HG03521 (cell line): ENCODE measurements at regions not wholly inside any gene's neighbourhood (a gene's known extent, or its start where the extent isn't known, plus 50 kb on each side); places are given as distances from the start of the nearest gene placed in this dataset.

Experiments
- ATAC-seq: cut with Tn5 transposase; IDR thresholded peaks from one replicate; pipeline ENCODE4 v1.9.1; 2021; ENCODE audit warnings: mild to moderate bottlenecking, moderate library complexity; ENCODE audit not compliant: unreplicated experiment

DNA sequence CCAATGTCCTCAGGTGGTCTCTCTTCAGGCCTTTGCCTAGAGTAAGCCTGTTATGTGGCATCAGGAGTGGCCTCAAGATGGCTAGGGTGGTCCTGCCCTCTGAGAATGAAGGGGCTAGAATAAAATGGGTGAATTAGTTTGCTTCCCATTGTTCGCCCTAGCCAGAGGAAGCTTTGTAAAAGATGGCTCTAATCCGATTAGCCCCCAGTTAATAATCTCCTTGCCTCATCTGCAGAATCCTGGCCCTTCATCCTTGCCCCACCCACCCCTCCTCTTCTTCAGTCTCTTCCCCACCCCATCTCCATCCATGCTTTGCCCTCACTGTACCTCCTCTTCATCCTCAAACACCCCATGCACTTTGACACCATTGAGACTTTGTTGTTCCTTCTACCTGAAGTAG lies 57.4 kb upstream of the LGALSL start:
- no peak for ATAC-seq

- ATAC-seq = no peak
Observed at GRCh38 chr2:64398516-64399129, 55.3 kb upstream of the LGALSL start.

DNA sequence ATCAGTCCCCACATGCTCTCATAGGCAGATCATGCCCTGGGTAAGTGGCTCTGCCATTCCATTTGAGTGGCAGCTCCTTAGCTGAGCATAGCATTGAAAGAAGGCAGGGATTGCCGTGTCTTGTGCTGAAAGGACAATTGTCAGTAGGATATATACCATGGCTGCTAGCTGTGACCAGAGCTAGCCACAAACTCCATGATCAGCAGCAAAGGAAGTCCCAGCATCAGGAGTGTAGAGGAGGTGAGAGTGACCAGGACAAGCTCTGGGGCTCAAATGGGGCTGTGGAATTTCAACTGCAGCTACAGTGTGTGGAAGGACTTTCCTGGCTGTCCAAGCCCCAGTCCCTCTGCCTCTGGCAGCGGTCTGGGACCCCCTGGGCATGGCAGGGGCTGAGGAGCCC lies 54.4 kb upstream of the LGALSL start:
- ATAC-seq = no peak

GRCh38 chr2:64400105-64400728 lies 53.7 kb upstream of the LGALSL start:
- no peak for ATAC-seq

DNA sequence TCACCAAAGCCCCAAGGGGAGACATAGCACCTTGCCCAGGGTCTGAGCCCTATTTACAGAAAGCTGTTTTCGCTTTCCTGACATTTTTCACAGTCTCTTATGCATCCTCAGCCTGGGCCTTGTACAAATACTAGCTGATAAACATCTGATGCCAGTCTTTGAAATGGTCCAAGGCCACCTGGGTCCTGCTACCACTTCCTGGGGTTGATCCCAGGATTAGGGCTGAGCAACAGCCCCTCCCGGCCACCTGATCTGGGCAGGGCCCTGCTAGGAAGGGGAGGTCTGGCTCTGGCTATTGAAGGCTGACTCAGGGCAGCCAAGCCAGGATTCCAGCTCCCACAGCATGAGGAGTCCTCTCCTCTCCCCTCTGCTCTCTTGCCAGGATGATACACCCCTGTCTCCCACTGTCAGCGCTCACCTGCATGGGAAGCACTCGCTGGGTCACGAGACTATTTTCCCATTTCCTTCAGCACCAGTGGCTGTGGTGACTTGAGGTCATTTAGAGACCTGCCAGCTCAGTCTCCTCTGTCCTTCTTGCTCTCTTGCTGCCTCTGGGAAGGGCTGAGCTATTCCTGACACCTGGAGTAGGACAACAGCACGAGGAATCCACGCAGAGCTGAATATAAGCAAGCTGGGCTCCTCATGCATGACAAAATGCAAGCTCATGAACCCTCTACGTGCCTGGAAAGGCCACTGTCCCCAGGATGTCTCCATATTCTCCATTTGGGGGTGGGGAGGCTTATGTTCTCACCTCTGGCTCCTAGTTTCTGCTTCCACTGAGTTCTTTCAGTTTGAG lies 53.0 kb upstream of the LGALSL start:
- ATAC-seq = no peak

GRCh38 chr2:64401529-64401880 lies 52.5 kb upstream of the LGALSL start:
- no peak for ATAC-seq

DNA sequence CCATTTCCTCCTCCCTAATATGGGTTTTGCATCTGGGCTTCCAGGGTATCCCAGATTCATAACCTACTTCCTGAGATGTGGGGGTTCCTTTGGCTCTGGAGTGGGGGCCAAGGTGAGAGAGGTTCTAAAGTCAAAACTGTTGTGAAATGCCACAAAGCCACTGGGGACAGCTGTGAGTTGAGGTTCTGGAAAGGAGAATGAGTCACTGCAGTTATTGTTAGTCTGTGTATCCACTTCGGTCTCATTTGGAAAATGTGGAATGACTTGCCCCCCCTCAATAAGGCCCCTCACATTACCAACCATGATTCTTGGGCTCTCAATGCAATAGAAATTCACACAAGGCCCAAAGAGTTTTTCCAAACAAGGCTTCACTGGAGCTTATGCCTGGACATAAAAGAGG lies 51.1 kb upstream of the LGALSL start:
- ATAC-seq = no peak

DNA sequence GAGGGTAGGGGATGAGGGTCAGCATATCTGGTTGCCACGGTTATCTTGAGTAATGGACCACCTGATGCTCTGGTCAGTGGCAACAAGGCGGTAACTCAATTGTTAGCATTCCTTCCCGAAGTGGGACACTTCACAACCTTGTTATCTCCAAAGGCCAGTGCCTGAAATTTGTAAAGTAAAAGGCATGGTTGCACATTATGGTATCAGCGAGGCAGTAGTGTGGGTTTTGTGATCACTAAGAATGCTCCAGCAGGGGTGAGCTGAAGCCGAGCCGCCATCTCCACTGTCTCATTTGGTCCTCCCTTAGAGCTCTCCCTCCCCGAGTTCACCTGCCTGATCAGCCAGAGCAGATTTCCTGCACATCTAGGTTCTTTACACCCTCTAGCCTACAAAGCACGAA lies 50.5 kb upstream of the LGALSL start:
- ATAC-seq = no peak

- ATAC-seq = no peak
Observed at GRCh38 chr2:64404002-64404731, 49.8 kb upstream of the LGALSL start.
